GM12872 (cell line): ENCODE measurements at regions not wholly inside any gene's neighbourhood (a gene's known extent, or its start where the extent isn't known, plus 50 kb on each side); places are given as distances from the start of the nearest gene placed in this dataset.

Experiments
- TF ChIP-seq, protein P1 (sequence below): IDR thresholded peaks from 3 replicates; pipeline ENCODE4 v1.5.1; 2011; ENCODE audit warnings: low read depth, mild to moderate bottlenecking, low read length, moderate library complexity; ENCODE audit not compliant: insufficient read depth

DNA sequence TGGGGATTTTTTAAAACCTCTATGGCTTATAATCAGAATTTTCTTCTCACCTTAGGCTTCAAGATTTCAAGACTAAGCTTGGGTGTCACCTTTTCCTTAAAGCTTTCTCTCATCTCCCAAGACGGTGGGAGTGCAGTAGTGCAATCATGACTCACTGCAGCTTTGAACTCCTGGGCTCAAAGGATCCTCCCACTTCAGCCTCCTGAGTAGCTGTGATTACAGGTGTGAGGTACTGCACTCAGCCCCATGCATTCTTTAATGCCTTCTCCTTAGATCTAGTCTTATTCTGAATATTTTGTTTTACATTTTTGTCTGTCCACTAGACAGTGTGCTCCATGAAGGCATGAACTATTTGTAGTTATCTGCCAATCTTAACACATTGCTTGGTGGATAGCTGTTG is 55.7 kb upstream of the FAT3 start:
- TF ChIP-seq, protein P1, sequence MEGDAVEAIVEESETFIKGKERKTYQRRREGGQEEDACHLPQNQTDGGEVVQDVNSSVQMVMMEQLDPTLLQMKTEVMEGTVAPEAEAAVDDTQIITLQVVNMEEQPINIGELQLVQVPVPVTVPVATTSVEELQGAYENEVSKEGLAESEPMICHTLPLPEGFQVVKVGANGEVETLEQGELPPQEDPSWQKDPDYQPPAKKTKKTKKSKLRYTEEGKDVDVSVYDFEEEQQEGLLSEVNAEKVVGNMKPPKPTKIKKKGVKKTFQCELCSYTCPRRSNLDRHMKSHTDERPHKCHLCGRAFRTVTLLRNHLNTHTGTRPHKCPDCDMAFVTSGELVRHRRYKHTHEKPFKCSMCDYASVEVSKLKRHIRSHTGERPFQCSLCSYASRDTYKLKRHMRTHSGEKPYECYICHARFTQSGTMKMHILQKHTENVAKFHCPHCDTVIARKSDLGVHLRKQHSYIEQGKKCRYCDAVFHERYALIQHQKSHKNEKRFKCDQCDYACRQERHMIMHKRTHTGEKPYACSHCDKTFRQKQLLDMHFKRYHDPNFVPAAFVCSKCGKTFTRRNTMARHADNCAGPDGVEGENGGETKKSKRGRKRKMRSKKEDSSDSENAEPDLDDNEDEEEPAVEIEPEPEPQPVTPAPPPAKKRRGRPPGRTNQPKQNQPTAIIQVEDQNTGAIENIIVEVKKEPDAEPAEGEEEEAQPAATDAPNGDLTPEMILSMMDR: no peak

DNA sequence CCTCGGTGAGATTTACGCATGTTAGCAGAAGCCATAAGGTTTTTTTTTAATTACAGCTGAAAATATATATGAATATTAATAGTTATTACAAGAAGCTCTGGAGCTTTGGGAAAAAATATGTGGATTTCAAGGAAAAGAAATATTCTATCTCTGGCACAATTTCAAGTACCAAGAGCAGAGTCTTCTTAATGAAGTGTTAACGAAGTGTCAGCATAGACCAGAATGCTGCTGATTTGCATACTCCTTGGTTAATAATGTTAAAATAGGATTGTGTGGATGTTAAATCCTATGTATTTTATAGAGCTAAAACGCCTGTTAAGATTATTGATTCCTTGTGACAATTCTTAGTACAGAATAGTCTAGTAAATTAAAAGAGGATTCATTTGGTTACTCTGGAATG is 57.0 kb upstream of the FAT3 start:
- TF ChIP-seq, protein P1: no peak

DNA sequence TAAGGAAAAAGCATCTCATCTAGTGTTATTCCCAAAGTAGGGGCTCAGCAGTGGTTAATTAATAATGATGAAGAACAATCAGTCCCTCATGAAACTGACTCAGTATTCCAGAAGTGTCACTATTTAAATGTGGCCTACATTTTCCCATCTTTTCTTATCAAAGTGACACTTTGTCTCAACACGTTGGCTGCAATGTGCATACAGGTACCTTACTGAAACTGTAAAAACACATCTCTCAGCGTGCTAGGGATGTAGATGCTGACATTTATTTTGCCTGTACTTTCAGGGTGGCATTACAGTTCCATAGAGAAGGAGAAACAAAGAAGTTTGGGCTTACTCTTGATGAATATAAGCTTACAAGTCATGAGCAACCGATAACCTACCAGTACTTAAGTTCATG is 58.3 kb upstream of the FAT3 start:
- TF ChIP-seq, protein P1: no peak

DNA sequence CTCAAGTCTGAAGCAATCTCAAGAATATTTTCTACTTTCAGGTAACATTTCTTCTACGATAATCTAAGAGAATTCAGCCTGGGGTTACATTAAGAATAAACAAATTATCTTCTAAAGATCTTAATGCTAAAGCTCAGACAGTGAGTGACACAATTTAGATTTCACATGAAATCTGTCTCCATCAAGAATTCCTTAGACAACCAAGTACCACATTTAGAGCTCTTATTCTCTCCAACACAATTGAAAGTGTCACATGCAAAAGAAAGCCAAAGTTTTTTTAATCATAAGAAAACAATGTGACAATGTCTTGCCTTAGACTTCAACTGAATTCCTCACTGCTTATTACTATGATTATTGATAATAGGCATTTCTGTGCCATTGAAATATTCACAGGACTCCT is 60.7 kb upstream of the FAT3 start:
- TF ChIP-seq, protein P1: no peak

- TF ChIP-seq, protein P1: no peak
These were observed 61.8 kb upstream of the FAT3 start for GRCh38 chr11:92162776-92163175.

GRCh38 chr11:92159931-92160330 is 64.7 kb upstream of the FAT3 start:
- TF ChIP-seq, protein P1: no peak

DNA sequence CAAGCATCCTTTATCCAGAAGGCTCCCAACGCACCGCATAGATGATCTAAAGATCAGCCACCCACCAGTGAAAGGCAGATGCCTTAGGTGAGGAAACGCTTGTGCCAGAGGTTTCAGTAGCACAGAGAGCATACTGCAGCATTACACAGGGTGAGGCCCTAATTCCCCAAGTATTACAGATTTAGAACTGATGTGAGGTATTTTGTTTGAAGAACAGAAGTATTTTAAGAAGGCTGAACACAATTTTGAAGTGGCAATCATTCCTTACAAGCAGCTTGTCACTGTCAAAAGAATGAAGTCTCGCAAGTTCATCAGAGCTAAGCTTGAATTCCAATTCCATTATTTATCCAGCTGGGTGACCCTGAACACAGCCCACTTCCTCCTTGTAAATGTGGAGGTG is 70.0 kb upstream of the FAT3 start:
- TF ChIP-seq, protein P1: no peak

GRCh38 chr11:92154110-92154509 is 70.5 kb upstream of the FAT3 start:
- TF ChIP-seq, protein P1: no peak
